PC-9 (cell line): ENCODE measurements at regions not wholly inside any gene's neighbourhood (a gene's known extent, or its start where the extent isn't known, plus 50 kb on each side); places are given as distances from the start of the nearest gene placed in this dataset.

Source experiments
- EZH2 ChIP-seq: fragments of 200-600 bp; sonication (generic); IDR thresholded peaks from 2 replicates; pipeline ENCODE4 v1.8.0; 2017; ENCODE audit warnings: antibody characterized with exemption, low read depth
- TF ChIP-seq, protein P1 (sequence below): fragments of 200-600 bp; sonication (generic); conservative IDR thresholded peaks from 2 replicates; pipeline ENCODE4 v1.6.1; 2017; ENCODE audit warnings: mixed run types, antibody characterized with exemption, mild to moderate bottlenecking, moderate library complexity

DNA sequence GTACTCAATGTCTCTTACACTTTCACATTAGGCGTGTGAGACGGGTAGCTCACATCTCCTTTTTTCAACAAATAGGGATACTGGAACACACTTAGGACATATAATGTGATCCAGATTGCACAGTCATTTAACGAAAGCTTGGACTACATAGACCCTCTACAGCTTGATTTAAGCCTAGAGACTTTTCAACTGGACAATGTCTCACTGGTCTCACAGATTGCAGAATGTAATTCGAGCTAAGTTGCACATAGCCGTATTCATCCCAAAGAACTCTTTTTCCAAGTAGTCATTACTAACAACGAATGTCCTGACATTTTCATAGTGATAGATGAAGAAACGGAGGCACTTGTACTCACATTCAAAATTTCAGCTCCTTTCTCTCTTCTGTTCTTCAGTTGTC, 612.1 kb downstream of the ZEB2 start:
- TF ChIP-seq EZH2 = no peak
- TF ChIP-seq, protein P1, sequence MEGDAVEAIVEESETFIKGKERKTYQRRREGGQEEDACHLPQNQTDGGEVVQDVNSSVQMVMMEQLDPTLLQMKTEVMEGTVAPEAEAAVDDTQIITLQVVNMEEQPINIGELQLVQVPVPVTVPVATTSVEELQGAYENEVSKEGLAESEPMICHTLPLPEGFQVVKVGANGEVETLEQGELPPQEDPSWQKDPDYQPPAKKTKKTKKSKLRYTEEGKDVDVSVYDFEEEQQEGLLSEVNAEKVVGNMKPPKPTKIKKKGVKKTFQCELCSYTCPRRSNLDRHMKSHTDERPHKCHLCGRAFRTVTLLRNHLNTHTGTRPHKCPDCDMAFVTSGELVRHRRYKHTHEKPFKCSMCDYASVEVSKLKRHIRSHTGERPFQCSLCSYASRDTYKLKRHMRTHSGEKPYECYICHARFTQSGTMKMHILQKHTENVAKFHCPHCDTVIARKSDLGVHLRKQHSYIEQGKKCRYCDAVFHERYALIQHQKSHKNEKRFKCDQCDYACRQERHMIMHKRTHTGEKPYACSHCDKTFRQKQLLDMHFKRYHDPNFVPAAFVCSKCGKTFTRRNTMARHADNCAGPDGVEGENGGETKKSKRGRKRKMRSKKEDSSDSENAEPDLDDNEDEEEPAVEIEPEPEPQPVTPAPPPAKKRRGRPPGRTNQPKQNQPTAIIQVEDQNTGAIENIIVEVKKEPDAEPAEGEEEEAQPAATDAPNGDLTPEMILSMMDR = no peak
